Epithelial cell of prostate (primary cell): ENCODE measurements at regions not wholly inside any gene's neighbourhood (a gene's known extent, or its start where the extent isn't known, plus 50 kb on each side); places are given as distances from the start of the nearest gene placed in this dataset.

Source experiments
- DNase-seq: peaks from one replicate; pipeline ENCODE4 v3.0.0-alpha.2; 2011; ENCODE audit warnings: low read depth, low spot score
- H3K27ac ChIP-seq: fragments of 450-650 bp; 2 replicates; pipeline ENCODE4 v1.5.1; 2017; ENCODE audit warnings: mild to moderate bottlenecking

- no peak overlapping the region for H3K27ac ChIP-seq
- DNase-seq: no peak
Measured at GRCh38 chr11:41845066-41845465, 385.6 kb upstream of the LRRC4C start.

- H3K27ac ChIP-seq: no peak overlapping the region
- no peak for DNase-seq
Measured at GRCh38 chr11:41848349-41848748, 388.9 kb upstream of the LRRC4C start.

- no peak for DNase-seq
- no peak overlapping the region for H3K27ac ChIP-seq
Measured at GRCh38 chr11:41849250-41849649, 389.8 kb upstream of the LRRC4C start.

- DNase-seq: no peak
- no peak overlapping the region for H3K27ac ChIP-seq
Measured at GRCh38 chr11:41851743-41852142, 392.3 kb upstream of the LRRC4C start.

GRCh38 chr11:41861838-41862237 is 402.4 kb upstream of the LRRC4C start:
- H3K27ac ChIP-seq: no peak overlapping the region
- no peak for DNase-seq

GRCh38 chr11:41866525-41866924 is 407.1 kb upstream of the LRRC4C start:
- DNase-seq: no peak
- H3K27ac ChIP-seq: no peak overlapping the region

GRCh38 chr11:41868606-41869005 is 409.2 kb upstream of the LRRC4C start:
- H3K27ac ChIP-seq: no peak overlapping the region
- DNase-seq: no peak

GRCh38 chr11:41872426-41872825 is 413.0 kb upstream of the LRRC4C start:
- DNase-seq: no peak
- H3K27ac ChIP-seq: no peak overlapping the region

- H3K27ac ChIP-seq: no peak overlapping the region
- DNase-seq: no peak
Measured at GRCh38 chr11:41872870-41873269, 413.4 kb upstream of the LRRC4C start.

GRCh38 chr11:41878095-41878494 is 418.6 kb upstream of the LRRC4C start:
- H3K27ac ChIP-seq: peak overlapping the region; percentile 47
- DNase-seq: no peak

- peak; percentile 67 for DNase-seq
- peak overlapping the region; percentile 47 for H3K27ac ChIP-seq
Measured at GRCh38 chr11:41879214-41879613, 419.8 kb upstream of the LRRC4C start.

GRCh38 chr11:41895081-41895480 is 435.6 kb upstream of the LRRC4C start:
- DNase-seq: no peak
- H3K27ac ChIP-seq: no peak overlapping the region

GRCh38 chr11:41897991-41898390 is 438.5 kb upstream of the LRRC4C start:
- DNase-seq: no peak
- H3K27ac ChIP-seq: no peak overlapping the region

GRCh38 chr11:41917900-41918299 is 458.4 kb upstream of the LRRC4C start:
- DNase-seq: no peak
- H3K27ac ChIP-seq: no peak overlapping the region

- H3K27ac ChIP-seq: no peak overlapping the region
- DNase-seq: no peak
Measured at GRCh38 chr11:41920374-41920773, 460.9 kb upstream of the LRRC4C start.

GRCh38 chr11:41921746-41922390 is 462.4 kb upstream of the LRRC4C start:
- H3K27ac ChIP-seq: no peak overlapping the region
- no peak for DNase-seq

- H3K27ac ChIP-seq: no peak overlapping the region
- no peak for DNase-seq
Measured at GRCh38 chr11:41926339-41926738, 466.9 kb upstream of the LRRC4C start.

GRCh38 chr11:41935241-41935640 is 475.8 kb upstream of the LRRC4C start:
- H3K27ac ChIP-seq: no peak overlapping the region
- DNase-seq: no peak

GRCh38 chr11:41935795-41936194 is 476.3 kb upstream of the LRRC4C start:
- no peak overlapping the region for H3K27ac ChIP-seq
- DNase-seq: no peak

- H3K27ac ChIP-seq: no peak overlapping the region
- no peak for DNase-seq
Measured at GRCh38 chr11:41943656-41944055, 484.2 kb upstream of the LRRC4C start.

GRCh38 chr11:41947392-41947791 is 487.9 kb upstream of the LRRC4C start:
- no peak for DNase-seq
- no peak overlapping the region for H3K27ac ChIP-seq

- H3K27ac ChIP-seq: no peak overlapping the region
- DNase-seq: no peak
Measured at GRCh38 chr11:41950470-41951143, 491.2 kb upstream of the LRRC4C start.
